Ammon's horn (tissue), 1 donor: ENCODE measurements at regions not wholly inside any gene's neighbourhood (a gene's known extent, or its start where the extent isn't known, plus 50 kb on each side); places are given as distances from the start of the nearest gene placed in this dataset.
"Not testable (repeated sequence)": the region's sequence is repeated elsewhere in the genome, so short reads cannot be mapped to it uniquely, and the experiment has no call there.

Source experiments
- DNase-seq: peaks from one replicate; pipeline ENCODE4 v3.0.0-alpha.2; 2016; ENCODE audit warnings: low spot score

DNA sequence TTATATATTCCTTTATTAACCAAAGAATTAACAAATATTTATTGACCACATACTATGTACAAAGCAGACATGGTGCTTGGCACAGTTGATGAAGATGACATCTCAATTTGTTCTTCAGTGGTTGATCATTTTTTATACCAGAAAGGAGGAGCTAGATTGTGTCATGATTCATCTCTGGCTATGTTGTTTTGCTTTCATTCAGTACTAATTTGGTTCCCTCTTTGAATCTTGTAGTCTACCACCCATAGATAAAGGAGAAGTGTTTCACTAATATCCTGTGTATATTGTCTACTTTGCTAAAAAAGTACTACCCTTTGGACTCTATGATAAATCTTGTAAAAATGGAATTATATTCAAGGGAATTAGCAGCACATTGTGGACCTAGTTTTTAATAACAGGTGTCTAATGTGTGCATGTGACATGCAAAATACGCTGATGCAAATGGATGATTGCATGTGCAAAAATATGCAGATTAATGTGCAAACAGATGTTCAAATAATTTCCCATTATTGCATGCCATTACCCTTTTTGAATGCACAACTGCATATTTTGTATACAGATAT lies 313.2 kb upstream of the ZEB2 start:
- DNase-seq, result no peak

DNA sequence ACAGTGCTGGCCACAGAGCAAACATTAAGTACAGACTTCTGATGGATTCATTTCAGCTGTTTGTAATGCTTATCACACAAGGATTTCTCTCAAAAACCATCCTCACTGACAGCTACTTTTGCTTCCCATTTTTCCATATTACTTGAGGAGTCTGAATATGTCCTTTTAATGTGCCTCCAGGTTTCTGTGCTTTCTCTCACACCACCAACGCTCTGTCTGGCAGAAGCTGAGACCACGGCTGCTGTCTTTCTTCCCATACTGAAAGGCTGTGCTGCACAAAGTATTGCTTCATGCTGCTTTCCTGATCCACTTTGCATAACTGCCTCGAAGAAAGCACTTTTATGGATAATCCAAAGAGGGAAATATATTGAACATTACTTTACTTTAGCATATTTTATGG lies 312.1 kb upstream of the ZEB2 start:
- DNase-seq, result peak; percentile 48

DNA sequence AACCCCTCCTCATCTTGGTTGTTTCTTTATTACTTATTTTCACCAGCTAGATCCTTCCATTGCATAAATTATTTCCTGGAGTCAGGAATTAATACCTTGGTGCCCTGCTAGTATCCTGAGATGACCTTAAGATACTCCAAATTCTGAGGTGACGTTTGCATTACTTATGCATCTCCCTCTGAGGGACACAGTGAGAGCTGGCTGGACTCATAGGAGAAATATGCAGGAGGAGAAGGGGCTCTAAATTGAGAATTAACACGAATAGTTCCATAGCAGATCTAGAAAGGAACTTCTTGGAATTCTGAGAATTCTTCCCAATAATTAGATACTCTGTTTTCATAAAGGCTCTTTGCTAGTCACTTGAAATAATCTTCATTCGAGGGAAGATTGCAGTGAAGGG lies 310.6 kb upstream of the ZEB2 start:
- no peak for DNase-seq

DNA sequence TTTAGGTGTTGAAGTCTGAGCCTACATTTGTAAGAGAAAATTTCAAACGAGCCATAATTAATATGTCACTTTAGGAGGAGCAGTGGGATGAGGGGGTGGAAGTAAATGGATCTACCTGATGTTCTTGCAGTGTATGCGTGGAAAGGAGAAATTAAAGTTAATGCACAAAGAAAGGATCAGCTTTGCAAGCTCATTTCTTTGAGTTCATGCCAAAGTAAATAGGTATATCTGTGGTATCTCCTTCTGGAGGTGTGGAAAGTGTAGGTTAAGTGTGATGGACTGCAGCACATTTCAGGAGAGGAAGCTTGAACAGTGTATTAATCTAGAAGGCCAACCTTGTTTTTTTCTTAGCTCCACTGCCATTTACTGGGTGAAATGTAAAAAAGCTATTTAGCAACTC lies 307.5 kb upstream of the ZEB2 start:
- DNase-seq, result no peak

DNA sequence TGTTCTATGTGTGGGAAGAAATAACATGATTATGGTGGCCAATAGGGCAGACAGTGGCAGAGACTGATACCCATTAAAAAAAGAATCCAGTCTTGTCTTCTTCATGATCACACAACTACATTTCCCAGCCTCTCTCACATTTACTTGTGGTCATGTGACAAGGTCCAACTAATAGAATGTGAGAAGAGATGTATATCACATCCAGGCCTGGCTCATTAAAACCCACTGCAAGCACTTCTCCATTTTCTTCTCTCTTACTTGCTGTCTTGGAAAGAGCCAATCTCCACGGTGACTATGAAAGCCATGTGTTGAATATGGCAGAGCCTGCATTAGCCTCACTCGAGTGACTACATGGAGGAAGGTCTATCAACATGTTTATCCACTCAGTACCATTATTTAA lies 306.2 kb upstream of the ZEB2 start:
- no peak for DNase-seq

DNA sequence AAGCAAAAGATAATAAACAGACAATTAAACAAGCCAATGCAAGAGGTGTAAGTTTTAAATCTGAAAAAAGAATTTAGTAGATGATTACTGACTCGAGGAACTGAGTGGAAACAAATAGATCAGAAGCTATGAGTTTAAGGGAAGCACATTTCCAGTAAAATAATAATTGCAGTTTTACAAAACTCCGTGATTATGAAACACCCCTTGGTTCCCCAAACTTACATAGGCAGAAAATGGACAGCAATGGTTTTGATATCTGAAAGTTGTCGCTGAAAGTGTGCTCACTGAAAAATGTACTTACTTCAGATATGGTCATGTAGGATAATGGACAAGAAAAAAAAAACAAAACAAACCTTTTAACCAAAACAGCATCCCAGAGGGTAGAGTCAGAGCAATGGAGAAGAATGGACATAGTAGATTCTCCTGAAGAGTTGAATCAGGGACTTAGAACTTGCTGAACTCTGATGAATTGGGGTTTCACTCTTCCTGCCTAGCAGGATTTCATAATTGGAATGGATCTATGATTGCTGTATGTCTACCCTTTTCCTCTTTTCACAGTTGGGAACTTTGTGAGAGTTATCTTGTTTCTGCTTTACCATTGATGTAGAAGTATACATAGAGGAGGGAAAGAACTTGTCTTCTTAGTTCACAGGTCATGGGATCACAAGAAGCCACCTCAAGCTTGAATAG lies 305.6 kb upstream of the ZEB2 start:
- no peak for DNase-seq

DNA sequence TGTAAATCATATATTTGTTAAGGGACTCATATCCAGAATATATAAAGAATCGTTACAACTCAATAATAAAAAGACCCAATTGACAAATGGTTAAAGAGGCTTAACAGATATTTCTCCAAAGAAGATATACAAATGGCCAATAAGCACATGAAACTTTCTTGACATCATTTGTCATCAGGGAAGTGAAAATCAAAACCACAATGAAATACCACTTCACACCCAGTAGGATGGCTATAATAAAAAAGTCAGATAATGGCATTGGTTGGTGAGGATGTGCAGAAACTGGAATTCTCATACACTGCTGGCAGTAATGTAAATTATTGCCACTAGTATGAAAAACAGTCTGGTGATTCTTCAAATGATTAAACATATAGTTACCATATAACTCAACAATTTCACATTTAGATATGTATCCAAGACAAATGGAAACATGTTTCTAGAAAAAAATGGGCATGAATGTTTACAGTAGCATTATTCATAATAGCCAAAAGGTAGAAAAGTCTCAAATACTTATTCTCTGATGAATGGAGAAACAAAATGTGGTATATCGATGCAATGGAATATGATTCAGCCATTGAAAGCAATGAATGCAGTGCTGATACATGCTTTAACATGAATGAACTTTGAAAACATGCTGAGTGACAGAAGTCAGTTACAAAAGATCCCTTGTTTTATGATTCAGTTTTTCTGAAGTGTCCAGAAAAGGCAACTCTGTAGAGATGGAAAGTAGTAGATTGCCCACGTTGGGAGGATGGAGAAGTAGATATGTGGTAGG lies 304.6 kb upstream of the ZEB2 start:
- DNase-seq, result no peak

DNA sequence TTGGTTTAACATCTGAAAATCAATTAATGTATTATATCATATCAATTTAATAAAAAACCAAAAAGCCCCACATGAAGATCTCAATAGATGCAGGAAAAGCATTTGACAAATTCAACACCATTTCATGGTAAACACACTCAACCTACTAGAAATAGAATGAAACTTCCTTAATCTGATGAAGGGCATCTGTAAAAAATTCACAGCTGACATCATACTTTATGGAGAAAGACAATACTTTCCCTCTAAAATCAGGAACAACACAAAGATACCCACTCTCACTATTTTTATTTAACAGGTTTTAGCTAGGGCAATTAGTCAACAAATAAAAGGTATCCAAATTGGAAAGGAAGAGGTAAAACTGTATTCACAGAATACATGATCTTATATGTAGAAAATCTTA lies 303.0 kb upstream of the ZEB2 start:
- DNase-seq, result no peak

DNA sequence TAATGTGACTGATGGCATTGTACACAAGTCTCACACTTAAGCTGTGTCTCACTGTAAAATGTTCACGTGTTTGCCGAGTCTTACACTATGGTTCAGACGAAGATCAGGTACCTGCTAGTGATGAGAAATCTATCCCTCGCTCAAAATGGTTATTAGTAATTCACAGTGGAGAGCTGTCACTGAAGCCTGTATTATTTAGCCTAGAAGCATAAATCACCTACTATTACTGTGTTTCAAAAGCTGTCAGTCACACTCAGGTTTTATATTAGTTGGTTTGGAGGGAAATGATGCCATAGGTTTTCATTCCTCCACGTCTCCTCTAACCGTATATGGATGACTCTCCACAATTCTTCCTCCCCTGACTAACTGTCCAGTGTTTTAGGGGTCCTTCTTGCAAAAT lies 292.4 kb upstream of the ZEB2 start:
- no peak for DNase-seq

DNA sequence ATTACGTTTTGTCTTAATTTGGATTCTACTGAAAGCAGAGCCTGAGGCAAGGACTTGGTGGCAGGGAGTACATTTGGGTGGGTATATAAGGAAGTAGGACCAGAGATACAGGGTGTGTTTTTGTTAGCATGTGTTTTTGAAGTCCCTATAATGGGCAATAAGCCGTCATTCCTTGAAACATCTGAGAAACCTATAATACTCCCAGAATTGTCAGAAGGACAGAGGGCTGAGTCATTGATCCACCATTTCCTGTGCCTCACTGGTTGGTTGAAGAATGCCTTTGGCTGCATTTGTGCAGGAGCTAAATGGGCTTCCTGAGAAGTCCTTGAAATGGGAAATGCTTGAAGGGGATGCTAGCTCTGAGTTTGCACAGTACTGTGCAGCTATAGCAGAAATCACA lies 281.8 kb upstream of the ZEB2 start:
- DNase-seq, result no peak

DNA sequence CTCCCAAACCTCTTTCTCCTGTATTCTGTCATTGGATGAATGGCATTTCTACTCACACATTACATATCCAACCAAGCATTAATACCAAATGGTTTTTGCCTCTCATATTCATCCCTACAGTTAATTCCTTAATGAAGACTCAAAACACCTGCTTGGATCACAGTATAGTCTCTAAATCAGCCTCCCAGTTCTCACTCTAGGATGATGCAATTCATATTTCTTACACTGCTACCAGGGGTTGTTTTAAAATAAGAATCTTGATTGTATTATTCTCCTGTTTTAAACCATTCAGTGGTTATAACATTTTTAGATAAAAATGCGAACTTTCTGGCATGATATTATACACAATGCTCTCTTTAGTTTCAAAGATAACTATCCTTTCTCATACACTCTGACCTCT lies 281.4 kb upstream of the ZEB2 start:
- DNase-seq, result no peak

DNA sequence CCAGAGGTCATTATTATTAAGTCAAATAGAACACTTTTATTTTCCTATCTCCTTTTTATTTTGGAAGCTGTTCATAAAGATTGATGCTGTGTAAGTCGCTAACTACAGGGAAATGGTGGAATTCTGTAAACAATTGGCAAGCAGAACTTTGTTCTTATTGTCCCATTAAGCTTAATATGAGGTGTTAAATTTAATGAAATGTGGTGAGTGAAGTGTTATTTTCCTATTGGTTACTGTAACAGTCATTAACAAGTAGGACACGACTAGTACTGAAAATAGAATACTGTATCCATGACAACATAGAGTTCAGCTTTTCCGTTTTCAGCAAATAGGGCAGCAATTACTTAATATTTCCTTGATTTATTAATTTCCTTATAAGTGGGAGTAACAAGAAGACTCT lies 279.1 kb upstream of the ZEB2 start:
- no peak for DNase-seq

DNA sequence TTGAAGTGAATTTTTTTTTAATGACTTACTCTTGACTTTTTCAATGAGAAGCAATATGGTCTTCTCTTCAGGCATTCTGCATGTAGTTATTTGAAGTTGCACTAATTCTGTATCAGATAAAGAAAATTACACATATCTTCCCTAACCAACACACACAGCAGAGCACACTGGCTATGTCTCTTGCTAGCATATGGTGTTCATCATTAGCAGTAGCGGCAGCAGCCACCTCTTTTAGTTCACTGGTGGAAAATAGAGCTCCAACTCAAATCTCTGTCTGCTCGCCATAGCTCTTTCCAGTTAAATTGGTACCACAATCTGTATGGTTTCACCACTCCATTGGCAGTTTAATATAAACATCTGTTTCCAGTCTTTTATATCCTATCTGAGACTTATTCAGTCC lies 278.1 kb upstream of the ZEB2 start:
- peak; percentile 50 for DNase-seq

DNA sequence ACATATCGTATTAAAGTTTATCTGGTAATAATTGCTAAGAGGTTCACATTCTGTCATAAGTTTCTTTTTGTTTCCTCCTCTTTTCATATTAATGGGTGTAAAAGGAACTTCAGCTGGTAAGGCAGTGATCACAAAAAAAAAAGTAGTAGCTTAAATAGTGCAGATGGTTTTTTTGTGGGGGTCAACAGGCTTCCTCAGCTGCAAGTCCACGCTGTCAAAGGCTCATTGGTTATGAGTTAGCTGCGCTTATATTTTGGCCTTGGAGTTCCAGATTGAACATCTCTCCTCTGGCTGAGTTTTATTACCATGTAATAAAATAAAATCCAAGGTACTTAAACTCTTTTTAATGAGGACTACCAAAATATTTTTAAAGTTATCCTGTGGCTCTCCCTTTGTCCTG lies 277.0 kb upstream of the ZEB2 start:
- no peak for DNase-seq

DNA sequence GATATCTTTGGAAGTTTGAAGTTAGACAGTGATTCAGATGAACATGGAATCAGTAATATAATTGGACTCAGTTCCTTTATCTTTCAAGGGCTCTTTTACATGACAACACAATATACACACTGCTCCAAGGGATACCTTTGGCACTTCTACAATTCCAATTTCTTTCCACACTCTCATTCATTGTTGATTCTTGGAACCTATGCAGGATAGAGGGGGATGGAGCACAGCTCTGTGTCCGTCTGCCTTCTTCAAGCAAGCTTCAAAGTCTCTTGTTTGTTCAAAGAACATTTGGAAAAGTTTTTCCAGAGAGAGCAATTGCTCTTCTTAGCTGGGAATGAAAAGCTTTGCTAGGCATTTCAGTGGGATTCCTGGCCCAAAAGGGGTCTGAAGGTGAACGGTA lies 276.2 kb upstream of the ZEB2 start:
- no peak for DNase-seq

DNA sequence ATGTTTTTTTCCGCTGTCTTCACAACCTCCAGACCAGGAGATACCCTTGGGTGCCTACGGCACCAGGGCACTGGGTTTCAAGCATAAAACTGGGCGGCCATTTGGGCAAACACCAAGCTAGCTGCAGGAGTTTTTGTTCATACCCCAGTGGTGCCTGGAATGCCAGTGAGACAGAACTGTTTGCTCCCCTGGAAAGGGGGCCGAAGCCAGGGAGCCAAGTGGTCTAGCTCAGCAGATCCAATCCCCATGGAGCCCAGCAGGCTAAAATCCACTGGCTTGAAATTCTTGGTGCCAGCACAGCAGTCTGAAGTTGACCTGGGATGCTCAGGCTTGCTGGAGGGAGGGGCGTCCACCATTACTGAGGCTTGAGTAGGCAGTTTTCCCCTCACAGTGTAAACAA lies 265.3 kb upstream of the ZEB2 start:
- DNase-seq, result no peak

DNA sequence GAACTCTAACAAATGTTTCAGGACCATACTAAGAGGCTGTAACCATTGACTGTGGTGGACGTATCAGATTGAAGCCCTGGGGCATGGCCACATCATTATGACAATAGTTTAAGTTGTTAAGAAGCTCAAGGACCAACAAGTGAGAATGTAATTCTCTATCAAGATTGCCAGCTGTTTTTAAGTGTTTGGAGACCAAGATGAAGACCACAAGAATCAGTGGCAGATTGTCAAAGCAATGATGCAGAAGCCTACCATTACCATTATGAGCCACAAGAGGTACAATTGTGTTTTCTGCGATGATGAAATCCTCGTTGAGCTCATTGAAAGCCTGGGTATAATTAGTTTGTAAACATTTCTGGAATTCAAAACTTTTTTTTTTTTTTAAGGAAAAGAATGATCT lies 261.1 kb upstream of the ZEB2 start:
- no peak for DNase-seq

DNA sequence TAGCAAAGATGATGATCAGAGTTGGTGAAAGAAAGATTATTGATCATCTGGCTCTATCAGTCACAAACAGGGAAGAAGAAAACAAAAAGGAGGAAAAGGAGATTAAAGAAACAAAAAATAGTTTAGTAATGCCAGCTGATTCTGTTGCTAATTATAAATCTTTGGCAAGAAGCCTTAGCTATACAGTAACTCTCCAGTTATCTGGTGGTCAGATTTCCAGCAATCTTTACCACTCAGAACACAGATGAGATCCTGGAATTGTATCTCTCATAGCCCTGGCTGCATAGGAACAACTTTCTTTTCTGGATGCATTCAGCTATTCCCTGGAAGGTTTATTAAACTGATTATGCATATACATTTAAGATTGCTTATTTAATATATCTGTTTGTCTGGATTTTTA lies 256.8 kb upstream of the ZEB2 start:
- DNase-seq, result no peak

DNA sequence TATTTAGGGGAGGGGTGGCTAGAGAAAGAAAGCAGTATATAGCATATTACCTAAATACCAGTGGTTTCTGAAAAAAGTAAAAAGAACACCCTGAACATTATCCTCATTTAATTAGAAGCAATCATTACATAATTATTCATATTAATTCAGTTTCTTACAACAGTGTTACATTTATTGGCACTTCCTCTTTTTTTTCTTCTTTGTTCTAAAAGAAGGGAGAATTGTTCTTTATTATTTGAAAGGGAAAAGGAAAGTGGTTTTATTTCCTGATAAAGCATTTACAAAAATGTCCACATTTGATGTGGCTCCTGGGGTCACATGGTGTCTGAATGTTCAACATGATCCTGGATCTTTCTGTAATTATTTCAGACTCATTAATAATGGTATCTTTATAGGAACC lies 254.9 kb upstream of the ZEB2 start:
- no peak for DNase-seq

DNA sequence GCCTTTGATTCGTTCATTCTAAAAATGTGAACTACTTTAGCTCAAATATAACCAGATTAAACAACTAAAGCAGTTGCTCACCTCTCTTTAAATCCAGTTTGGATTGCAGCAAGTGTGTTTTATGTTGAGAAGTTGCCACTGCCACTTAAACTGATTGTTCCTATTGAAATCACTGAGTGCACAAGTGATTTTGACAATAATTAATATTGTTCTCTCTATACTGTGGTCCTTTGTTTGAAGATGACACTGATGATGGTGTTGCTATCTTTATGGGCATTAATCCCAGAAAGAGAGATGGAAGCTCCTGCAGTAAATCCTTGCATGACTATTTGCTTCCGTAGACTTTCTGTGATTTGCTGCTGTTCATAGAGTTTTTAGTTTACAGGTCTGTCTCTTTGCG lies 251.4 kb upstream of the ZEB2 start:
- DNase-seq, result peak; percentile 59

DNA sequence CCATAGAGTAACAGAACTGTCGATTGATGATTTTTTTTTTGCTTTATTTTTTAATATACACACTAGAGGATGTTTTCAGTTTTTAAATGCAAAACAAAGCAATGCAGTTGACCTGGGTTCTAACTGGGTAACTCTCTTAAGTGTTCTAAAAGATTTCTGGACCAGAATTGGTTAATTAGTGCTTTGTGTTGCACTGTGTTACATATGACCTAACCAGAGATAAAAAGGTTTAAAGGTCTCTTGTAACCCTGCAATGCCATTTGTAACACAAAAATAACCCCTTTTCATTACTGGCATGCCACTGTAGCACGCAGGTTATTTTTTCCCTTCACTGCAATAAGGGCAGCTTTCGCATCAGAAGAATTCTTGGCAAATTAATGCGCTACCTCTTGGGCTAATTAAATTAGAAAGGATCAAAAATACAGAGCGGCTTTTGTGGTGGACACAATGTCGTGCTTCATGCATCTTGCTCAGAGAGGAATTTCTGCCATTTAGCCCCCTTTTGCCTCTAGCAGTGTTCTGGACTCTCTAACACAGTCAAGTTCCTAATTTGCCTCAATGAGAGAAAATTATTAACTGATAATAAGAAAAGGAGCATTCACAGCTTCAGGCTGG lies 250.8 kb upstream of the ZEB2 start:
- DNase-seq, result peak; percentile 29

DNA sequence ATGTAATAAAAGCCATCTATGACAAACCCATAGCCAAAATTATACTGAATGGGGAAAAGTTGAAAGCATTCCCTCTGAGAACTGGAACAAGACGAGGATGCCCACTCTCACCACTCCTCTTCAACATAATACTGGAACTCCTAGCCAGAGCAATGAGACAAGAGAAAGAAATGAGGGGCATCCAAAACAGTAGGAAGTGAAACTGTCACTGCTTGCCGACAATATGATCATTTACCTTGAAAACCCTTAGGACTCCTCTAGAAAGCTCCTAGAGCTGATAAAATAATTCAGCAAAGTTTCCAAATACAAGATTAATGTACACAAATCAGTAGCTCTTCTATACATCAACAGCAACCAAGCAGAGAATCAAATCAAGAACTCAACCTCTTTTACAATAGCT lies 241.0 kb upstream of the ZEB2 start:
- not testable (repeated sequence) for DNase-seq

DNA sequence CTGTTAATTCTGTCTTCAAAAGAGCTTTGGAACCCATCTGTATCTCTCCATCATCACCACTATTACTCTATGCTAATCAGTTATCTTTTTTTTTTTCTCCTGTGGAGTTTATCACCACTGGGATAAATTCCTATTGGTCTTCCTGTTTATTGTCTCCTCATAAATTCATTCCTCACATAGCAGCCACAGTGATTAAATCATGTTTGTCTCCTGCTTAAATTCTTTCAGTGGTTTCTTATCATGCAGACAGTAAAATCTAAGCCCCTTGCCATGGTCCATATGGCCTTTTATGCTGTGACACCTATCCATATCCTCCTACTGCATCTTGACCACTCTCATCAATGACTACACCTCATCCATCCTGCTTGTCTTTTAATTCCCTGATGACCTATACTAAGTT lies 239.8 kb upstream of the ZEB2 start:
- no peak for DNase-seq
